NCI-H774 (cell line): ENCODE measurements at regions not wholly inside any gene's neighbourhood (a gene's known extent, or its start where the extent isn't known, plus 50 kb on each side); places are given as distances from the start of the nearest gene placed in this dataset.

Experiments used
- DNase-seq: peaks from one replicate; lab custom pipeline; 2025; lab: John Stamatoyannopoulos, UW

DNA sequence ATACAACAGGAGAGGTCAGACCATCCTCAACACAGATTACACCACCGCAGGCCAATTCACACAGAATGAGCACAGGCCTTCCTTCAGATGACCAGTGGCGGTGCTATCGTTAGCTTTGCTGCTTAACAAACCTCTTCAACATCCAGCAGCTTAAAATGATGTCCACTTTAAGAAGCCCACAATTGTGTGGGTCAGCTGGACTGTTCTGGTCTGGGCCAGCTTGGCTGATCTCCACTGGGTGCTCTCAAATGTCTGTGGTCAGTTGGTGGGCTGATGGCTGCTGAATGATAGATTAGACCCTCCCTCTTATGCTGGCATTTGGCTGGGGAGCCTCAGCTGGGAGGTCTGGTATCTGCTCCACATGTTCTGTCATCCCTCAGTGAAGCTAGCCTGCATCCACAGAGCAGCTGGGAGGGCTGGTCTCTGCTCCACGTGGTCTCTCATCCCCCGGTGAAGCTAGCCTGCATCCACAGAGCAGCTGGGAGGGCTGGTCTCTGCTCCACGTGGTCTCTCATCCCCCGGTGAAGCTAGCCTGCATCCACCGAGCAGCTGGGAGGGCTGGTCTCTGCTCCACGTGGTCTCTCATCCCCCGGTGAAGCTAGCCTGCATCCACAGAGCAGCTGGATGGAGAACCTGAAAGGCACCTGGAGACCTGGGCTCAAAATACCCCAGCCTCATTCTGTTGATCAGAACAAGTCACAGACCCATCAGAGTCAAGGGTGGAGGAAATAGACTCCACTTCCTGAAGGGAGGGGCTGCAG is 203.6 kb upstream of the DIO3 start:
- no peak for DNase-seq

DNA sequence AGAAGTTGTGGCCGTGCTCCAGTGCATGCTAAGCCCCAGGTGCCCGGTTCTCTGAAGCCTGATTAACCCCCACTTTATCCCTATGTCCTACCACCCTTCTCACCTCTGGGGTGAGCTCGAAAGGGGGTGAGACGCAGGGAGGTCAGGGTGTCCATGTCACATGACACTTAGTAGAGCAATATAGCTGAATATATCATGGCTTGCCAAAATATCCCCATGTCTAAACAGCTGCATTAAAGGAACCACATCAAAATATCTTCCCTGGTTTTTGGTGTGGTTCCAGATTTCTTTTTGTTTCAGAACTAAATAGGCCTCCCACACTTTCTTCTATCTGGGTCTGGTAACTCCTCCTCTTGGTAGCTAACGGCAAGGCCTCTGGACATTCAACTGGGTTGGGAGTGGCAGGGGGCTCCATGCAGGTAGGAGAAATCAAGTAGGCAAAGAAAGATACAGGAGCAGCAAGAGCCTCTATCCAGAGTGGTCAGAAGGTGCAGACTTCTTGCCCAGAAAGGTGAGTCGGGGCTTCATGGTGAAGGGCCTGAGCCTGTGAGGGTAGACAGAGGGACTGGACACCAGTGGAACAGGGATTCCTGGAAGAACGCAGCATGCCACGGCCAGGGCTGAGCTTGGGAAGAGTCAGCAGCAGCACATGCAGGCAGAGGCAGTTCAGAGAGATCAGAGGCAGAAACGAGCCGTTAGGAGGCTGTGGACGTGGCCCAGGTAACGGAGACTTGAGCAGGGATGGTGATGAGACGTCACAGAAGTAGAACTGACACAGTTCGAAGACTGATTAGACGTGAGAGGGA is 202.8 kb upstream of the DIO3 start:
- no peak for DNase-seq

DNA sequence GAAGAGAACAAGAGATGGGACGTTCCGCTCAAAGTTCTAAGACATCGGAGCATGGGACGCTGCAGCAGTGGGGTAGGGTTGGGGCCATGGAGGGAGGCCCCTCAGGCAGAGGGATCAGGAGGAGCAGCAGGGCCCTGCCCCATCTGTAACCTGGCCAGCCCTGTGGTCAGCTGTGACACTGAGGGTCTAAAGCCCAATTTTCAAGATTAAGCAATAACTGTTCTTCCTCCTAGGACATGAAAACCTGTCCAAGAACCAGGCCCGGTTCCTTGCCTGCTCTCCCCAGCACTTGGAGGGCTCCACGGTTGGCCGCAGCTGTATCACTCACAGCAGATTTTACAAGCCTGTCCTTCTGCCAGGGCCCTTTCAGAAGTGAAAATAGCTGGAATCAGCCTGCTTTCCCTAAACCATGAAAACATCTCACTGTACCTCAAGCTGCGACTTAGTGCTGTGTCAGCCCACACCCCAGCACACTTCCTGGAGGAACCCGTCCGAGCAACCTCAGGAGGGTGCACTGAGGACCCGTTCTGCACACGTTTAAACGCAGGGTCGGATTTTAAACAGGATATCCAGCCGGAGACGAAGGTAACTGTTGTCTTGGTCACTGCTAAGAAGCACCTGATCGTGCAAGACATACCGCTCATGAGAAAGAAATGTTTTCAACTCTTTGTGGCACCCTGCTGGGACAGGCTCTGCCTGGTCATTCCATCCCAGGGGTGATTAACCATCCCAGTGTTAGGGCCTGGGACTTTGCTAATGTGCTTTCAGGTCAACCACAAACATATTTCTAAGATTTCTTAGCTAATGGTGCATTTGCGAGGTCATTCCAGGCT is 201.9 kb upstream of the DIO3 start:
- no peak for DNase-seq

DNA sequence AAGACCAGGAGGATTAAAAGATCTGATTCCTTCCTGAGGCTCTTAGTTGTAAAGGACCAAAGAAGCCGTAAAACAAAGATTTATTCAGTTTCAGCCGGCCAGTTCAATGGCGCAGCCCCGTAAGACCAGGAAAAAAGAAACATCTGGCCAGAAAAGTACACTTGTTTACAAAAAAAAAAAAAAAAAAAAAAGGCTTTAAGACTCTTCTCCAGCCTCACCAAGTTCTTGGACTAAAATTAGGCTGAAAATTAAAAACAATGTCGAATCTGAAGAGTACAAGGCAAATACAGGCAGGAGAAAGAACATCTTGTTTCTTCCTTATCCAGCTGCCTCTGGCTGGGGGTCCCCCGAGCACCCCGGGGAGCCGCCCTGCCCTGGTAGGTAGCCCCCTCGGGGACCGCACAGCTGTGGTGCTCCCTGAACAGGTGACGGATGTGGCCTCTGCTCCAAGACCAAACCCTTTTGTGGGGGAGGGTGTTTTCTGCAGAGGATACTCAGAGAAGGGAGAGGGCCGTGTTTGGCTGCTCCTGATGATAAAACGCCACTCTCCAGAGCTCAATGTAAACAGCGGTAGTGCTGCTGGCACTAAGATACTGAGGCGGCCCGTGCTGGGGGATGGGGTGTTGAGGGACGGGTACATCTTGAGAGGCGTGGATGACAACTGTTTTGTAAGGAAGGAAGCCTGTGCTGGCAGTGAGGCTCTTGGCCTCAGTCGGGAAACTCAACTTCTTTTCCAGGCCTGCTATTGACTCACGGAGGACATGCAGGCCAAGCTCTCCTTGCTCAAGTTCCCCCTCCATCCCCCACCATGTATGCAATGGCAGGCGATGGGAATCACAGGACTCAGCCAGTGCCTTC is 201.0 kb upstream of the DIO3 start:
- no peak for DNase-seq

DNA sequence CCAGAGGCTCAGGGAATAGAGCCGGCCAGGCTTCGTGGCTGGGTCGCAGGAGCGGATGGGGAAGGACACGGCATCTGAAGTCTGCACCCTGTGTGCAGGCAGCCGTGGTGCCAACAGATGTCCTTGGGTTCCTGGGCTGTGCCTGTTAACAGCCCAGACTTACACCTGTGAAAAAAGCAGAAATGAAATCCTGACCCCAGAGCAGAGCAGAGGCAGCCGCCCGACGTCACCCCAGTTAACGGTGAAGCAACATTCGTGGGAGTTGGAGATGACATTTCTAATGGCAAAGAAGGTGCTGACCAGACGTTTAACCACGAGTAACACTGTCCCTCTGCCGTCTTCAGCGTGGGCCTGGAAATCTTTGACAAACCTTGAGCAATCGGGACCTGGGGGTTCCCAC is 200.3 kb upstream of the DIO3 start:
- no peak for DNase-seq

DNA sequence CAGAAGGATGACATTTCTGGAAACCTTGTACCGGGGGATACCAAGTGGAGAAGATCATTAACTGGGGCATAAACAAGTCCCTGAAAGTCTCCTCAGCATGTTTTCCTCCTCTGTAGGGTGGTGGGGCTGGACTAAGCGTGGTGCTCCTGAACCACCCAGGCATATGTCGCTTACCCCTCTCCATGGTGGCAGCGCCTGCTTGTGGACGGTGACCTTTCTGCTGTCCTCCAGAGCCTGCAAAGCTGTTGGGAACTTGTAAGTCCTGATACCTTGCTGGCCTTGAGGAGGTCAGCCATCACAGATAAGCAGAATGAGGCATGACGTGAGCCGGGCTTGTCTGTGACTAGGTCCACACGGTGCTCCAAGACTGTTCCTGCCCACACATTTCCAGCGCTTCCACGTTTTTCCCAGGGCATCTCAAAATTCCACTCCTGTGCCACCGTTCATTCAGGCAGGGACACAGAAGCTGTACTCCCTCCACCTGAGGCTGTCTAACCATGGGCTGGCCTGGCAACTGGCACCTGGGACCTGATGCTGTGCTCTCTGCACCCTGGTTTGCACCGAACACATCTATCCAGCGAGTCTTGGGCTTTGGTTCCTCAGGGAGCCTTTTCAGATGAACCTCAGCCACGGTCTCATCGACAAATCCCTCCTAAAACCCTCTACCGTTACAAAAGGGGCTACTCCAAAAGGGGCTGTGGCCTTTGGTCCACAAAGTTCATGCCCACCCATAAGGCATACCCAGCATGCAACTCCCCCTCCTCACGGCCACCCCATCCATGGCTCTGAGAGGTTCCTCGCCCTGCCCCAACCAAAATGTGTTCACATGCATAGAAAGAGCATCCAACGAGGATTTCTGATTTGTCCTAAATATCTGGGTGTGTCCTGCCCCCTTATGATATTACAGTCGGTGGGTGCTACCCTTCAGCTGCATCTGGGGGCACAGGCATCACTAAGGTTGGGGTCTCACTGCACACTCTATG is 199.6 kb upstream of the DIO3 start:
- DNase-seq = no peak

DNA sequence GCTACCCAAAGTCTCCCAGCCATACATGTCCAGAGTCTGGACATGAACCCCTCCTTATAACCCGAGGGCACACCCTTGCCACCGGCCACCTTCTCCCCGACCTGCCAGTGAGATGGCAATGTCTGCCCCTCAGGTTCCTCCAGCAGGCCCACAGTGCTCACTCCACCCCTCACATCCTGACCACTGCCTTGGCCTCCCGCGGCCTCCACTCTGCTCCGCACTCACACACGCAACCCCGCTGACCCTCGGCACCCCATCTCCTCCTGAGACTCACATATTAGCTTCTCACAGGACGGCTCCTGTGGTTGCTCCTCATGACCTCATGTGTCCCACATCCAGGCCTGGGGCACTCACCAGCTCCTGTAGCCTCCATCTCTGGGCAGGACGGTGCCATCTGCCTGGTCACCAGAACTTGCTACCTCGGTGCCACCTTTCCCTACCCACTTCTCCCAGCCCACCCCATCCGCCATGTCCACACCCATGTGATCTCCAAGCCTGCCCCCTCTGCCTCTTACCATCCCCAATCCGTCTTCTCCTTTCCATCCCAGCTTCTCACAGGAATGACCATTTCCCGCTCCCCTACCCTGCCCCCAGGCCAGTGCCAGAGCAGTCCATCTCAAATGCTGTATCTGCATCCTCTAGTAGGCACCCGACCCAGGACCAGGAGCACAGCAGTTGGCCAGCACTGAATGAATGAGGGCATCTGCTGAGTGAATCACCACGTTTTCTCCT is 198.6 kb upstream of the DIO3 start:
- DNase-seq = no peak

DNA sequence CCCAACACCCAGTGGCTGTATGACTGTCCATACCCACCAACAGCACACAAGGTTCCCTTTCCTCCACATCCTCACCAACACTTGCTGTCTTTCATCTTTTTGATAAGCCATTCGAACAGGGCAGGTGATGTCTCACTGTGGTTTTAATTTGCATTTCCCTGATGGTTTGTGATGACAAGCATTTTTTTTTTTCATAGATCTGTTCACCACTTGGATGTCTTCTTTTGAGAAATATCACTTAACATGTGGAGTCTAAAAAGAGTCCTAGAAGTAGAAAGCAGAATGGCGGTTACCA is 198.1 kb upstream of the DIO3 start:
- no peak for DNase-seq

DNA sequence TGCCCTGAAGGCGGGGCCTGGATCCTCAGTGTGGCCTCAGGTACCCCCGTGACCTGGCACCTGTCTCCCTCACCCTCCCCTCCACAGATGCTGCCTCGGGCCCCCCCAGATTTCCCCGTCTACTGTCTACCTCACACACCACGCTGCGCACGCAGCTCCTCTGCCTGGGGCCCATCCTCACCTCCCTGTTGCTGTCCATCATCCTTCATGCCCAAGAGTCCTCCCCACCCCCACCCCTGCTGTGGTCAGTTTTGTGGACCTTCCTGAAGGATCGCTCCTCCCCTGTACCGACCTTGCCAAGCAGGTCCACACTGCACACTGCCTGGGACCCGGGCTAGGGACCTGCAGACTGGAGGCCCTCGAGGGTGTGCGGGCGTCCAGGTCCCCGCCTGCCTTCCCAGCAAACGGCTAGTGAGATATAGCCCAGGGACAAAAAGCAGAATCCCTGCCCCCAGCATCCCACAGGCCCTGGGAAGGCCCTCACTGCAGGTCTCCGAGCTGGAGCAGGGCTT is 197.4 kb upstream of the DIO3 start:
- no peak for DNase-seq

DNA sequence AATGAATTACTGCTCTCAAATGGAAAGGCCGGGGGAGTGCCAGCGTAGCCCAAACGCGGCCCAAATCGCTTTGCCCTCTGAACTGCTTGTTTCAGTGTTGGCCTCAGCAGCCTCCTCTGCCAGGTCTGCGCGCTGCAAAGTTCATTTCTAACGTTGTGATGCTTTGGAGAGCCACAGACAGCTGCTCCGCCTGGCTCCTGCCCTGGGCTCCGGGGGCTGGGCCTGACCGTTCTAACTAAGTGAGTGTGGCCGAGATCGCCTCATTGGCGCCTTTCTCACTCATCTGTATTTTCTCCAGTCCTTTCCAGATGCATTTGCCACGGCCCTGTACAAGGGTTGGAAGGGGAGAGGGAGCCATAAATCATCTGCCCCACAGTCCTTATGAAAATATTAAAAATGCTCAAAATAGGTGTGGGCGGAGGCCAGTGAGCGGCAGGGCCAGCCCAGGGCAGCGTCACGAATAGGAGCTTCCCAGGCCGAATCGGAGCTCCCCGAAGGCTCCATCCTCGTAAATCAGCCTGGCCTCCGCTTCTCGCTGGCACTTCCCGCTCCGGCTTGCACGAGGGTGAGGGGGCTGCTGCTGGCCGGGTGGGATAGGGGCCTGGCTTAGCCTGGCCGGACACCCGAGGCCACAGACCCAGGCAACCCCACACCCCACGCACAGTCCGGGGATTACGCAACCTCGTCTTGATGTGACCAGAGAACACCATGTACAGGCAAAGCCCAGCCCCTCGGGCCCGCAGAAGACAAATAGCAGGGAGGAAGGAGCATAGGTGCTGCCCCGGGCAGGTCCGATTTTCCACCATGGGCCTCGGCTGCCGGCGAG is 196.6 kb upstream of the DIO3 start:
- no peak for DNase-seq

DNA sequence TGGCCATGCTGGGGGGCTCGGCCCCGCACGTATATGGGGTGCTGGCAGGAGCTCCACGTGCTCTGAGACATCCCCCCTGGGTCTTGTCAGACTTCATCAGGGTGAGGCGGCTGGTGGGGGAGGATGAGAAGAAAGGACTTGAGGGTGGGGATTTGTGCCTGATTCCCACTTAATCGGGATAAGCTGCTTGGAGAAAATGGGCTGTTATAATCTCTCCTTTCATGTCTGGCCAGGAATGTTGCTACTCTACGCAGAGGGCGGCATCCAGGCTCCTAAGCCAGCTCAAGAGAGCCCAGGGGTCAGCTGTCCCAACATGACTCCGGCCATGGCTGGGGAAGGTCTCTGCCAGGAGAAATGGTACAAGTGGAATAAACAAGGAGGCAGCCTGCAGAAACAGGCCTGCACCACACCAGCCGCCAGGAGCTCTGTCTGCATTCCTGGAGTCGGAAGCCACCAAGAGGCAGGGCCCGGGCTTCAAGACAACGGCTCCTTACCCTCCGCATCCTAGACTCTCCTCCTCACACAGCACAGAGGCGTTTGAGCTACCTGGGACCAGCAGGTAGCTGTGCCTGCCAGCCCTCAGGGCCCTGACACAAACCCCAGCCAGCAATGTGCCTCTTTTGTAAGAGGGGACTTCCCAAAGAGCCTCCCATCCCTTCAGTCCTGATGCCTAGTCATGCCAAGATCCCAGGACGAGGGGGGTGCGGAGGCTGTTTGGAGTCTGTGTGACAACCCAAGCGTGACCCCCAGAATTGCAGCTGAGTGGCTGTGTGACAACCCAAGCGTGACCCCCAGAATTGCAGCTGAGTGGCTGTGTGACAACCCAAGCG is 195.8 kb upstream of the DIO3 start:
- no peak for DNase-seq

DNA sequence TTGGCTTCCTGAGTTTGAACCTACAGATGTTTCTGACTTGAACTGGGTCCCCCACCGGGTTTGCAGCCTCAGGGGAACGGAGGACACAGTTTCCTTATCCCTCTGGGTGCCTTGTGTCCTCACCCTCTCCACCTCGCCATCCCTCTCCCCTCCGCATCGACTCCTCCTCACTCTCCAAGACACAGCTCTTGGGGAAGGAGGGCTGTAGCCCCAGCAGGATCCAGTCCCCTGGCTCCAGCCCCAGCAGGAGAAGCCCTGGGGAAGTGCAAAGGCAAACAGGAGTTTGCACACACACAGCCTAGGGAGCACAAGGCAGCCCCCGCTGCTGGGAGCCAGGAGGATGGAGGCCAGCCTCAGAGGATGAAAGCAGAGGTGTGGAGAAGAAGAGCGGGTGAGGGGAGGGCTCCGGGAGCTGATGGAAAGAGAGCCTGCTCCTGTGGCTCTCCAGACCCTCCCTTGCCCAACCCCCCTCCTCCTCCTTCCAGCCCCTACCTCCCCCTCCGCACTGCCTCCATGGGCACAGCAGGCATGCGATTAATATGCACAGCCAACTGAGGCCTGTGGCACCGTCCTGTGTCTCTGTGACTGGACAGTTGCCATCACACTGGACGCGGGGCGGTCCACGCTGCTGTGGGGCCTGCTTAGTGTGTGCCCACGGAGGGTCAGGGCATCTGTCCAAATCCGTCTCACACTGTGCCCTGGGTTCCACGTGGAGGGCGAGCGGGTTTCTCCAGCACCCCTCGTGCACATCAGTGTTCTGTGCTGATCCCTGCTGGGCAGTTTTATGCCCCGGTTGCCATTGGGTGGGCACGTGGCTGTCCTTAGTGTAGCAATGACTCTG is 193.7 kb upstream of the DIO3 start:
- no peak for DNase-seq

DNA sequence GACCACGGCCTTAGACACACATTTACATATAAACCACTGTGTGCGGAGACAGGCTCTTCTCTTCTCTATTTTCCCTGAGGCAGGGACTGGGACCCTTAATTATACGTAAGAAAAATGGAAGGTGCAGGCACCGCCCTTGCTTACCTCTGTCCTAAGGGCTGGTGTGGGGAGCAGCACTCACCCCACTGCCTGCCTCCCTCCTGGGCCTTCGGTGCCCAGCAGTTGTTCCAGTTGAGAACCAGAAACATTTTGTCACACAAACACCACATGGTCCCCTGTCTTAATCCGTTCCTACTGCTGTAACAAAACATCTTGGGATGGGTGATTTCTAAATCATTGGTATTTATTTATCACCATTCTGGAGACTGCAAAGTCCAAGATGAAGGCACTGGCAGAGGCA is 192.7 kb upstream of the DIO3 start:
- no peak for DNase-seq

DNA sequence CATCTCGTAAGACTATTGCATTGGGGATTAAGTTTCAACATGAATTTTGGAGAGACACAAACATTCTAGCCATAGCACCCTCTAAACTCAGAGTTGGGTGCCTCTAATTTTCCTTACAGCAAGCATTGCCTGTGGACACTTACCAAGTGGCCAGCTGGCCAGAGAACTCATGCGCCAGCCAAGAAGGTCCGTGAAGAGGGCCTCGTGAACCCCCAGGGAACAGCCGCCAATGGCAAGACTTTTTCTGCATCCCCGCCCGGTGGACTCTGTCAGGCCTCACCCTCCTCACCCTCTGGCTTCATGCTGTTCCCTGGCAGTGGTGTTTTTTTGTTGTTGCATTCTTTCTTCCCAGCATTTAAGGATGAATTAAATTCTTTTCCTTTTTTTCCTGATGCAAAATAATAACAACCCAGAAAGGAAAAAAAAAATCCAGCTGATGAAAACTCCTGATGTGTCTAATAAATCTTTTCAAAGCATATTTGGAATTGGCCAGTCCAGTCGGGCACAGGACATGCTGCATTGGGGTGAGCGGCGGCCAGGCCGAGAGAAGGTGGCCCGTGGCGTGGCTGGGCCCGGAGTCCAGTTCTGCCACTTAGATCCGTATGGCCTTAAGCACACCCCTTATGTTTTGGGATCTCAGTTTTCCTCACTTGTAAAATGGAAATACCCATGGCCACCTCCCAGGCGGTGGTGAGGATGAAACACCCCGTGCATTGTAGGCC is 191.9 kb upstream of the DIO3 start:
- DNase-seq = no peak

DNA sequence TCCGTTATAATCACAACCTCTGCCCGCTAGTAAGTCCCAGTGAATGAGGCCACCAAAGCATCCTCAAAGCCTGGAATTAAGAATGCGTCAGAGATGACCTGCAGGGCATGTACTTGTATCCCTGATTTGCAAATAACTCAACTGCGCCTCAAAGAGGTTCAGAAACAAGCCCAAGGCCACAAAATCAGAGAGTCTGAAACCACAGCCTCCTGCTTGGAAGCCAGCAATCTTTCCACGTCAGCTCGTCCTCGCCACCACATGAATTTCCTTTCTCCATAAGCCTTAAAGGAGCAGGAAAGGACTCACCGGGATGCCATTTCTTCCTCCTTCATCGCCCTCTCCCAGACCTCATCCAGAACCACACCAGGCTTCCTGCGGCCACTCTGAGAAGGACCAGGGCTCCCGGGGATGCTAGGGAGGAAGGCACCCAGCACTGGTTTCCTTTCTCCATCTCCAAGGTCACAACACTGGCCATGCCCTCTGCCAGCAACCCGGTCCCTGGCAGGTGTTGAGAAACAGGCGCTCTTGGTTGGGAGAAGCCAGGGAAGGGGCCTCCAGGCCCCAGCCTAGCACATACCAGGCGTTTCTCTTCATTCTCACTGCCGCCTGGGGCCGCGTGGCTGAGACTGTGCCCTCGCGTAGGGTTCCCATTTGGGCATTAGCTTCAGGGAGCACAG is 191.2 kb upstream of the DIO3 start:
- no peak for DNase-seq
